Fibroblast of mammary gland (primary cell): ENCODE measurements at regions not wholly inside any gene's neighbourhood (a gene's known extent, or its start where the extent isn't known, plus 50 kb on each side); places are given as distances from the start of the nearest gene placed in this dataset.

ENCODE experiments used
- DNase-seq: peaks from one replicate; pipeline ENCODE4 v3.0.0-alpha.2; 2010; ENCODE audit warnings: low read depth
- H3K4me3 ChIP-seq: 2 replicates; pipeline ENCODE4 v1.5.1; 2011; ENCODE audit warnings: low read depth, mild to moderate bottlenecking, low read length, moderate library complexity; ENCODE audit not compliant: control insufficient read depth
- CTCF ChIP-seq: conservative IDR thresholded peaks from 2 replicates; pipeline ENCODE4 v1.5.1; 2011; ENCODE audit warnings: low read depth, low read length, inconsistent platforms; ENCODE audit not compliant: control insufficient read depth, insufficient read depth

- DNase-seq, result no peak
- no peak for TF ChIP-seq CTCF
- no peak overlapping the region for H3K4me3 ChIP-seq
Measured at GRCh38 chr14:103186909-103187586, 63.8 kb downstream of the TNFAIP2 start.

- no peak for DNase-seq
- no peak for TF ChIP-seq CTCF
Measured at GRCh38 chr14:103187911-103188310, 64.7 kb downstream of the TNFAIP2 start.

GRCh38 chr14:103188810-103189480, 65.7 kb downstream of the TNFAIP2 start:
- no peak for DNase-seq
- no peak for TF ChIP-seq CTCF
- no peak overlapping the region for H3K4me3 ChIP-seq

More at GRCh38 chr14:103187911-103188310, 64.7 kb downstream of the TNFAIP2 start:
- no peak overlapping the region for H3K4me3 ChIP-seq

GRCh38 chr14:103189481-103190470, 66.5 kb downstream of the TNFAIP2 start:
- no peak for TF ChIP-seq CTCF
- no peak for DNase-seq
- no peak overlapping the region for H3K4me3 ChIP-seq

- DNase-seq, result no peak
- TF ChIP-seq CTCF, result no peak
- H3K4me3 ChIP-seq, result no peak overlapping the region
Measured at GRCh38 chr14:103190741-103191140, 67.5 kb downstream of the TNFAIP2 start.

- TF ChIP-seq CTCF, result no peak
- DNase-seq, result no peak
- H3K4me3 ChIP-seq, result no peak overlapping the region
Measured at GRCh38 chr14:103191844-103192243, 68.6 kb downstream of the TNFAIP2 start.
